ENCODE measurements at regions not wholly inside any gene's neighbourhood (a gene's known extent, or its start where the extent isn't known, plus 50 kb on each side); places are given as distances from the start of the nearest gene placed in this dataset.
"Not testable (repeated sequence)": the region's sequence is repeated elsewhere in the genome, so short reads cannot be mapped to it uniquely, and the experiment has no call there.

- H2BK5ac ChIP-seq (ENCODE audit: insufficient read length, low read length); H2BK20ac ChIP-seq (ENCODE audit: low read depth, low read length, poor library complexity, severe bottlenecking); H3K4me3 Mint-ChIP-seq; H3K14ac ChIP-seq (ENCODE audit: insufficient read depth, low read length); H3K4me2 ChIP-seq (ENCODE audit: insufficient read depth, insufficient read length, low read length); H2BK120ac ChIP-seq (ENCODE audit: low read depth, low read length, poor library complexity, severe bottlenecking); H2AFZ ChIP-seq (ENCODE audit: low read length); H3K27ac ChIP-seq (ENCODE audit: insufficient read length, low read depth, low read length); H4K5ac ChIP-seq (ENCODE audit: insufficient read length, low read depth, low read length); H3K27ac Mint-ChIP-seq; H3K9ac ChIP-seq (ENCODE audit: extremely low read depth, insufficient read length, low read length); H3K18ac ChIP-seq (ENCODE audit: insufficient read length, low read depth, low read length); DNase-seq; H3K4me1 ChIP-seq (ENCODE audit: insufficient read depth, low read length); H2BK15ac ChIP-seq (ENCODE audit: low read depth, low read length); H3K4ac ChIP-seq (ENCODE audit: low read depth, low read length); H3K79me2 ChIP-seq (ENCODE audit: insufficient read depth, low read length); H3T11ph ChIP-seq (ENCODE audit: low read length); H4K91ac ChIP-seq (ENCODE audit: insufficient read length, low read depth, low read length); H3K79me1 ChIP-seq (ENCODE audit: insufficient read depth, low read depth, low read length, poor library complexity, severe bottlenecking); H3K4me1 Mint-ChIP-seq; H3K23ac ChIP-seq (ENCODE audit: insufficient read length, low read depth, low read length); H3K23me2 ChIP-seq (ENCODE audit: insufficient read length, low read depth, low read length, poor library complexity, severe bottlenecking); H4K8ac ChIP-seq (replicated peaks; ENCODE audit: insufficient read length, low read depth, low read length); H4K20me1 ChIP-seq (ENCODE audit: control insufficient read depth, insufficient read depth, insufficient read length); H3K27me3 ChIP-seq (ENCODE audit: insufficient read depth, low read length); H2AK5ac ChIP-seq (ENCODE audit: insufficient read length, low read length); H2BK12ac ChIP-seq (ENCODE audit: insufficient read length, low read depth, low read length); H3K56ac ChIP-seq (ENCODE audit: insufficient read length, low read depth, low read length): not testable (repeated sequence)
- no CpG with 5 or more reads among the region's 19 CpGs for WGBS (ENCODE audit: extremely low coverage, insufficient read length, low lambda C conversion rate)
- Mint-ChIP-seq H3K36me3 (ENCODE audit: insufficient read depth in 1 of 3, low read depth in 3 of 3) (peaks cover 26 to 34% (median 28%) of the 10 kb centered on the region in 3 experiments), H3K27me3 (ENCODE audit: low read depth) (peaks cover 17% of the 10 kb centered on the region), H3K9me3 (peaks cover 41 to 44% of the 10 kb centered on the region in 2 experiments)
- H3K9me3 ChIP-seq (ENCODE audit: control insufficient read depth, low read depth, low read length) = peaks cover 29% of the 10 kb centered on the region
Observed at GRCh38 chr2:91422102-91422501, 2730.6 kb downstream of the RPIA start.

GRCh38 chr2:91427148-91427547 lies 2735.7 kb downstream of the RPIA start:
- H3K4me1 ChIP-seq (ENCODE audit: insufficient read depth, low read length); H3K4me3 Mint-ChIP-seq; H3T11ph ChIP-seq (ENCODE audit: low read length); H3K79me1 ChIP-seq (ENCODE audit: insufficient read depth, low read depth, low read length, poor library complexity, severe bottlenecking); H3K18ac ChIP-seq (ENCODE audit: insufficient read length, low read depth, low read length); H3K9ac ChIP-seq (ENCODE audit: extremely low read depth, insufficient read length, low read length); H2BK5ac ChIP-seq (ENCODE audit: insufficient read length, low read length); H3K79me2 ChIP-seq (ENCODE audit: insufficient read depth, low read length); H4K20me1 ChIP-seq (ENCODE audit: control insufficient read depth, insufficient read depth, insufficient read length); H3K14ac ChIP-seq (ENCODE audit: insufficient read depth, low read length); H3K4me2 ChIP-seq (ENCODE audit: insufficient read depth, insufficient read length, low read length); DNase-seq; H3K27ac Mint-ChIP-seq; H3K4me1 Mint-ChIP-seq; H4K91ac ChIP-seq (ENCODE audit: insufficient read length, low read depth, low read length); H3K56ac ChIP-seq (ENCODE audit: insufficient read length, low read depth, low read length); H3K27me3 ChIP-seq (ENCODE audit: insufficient read depth, low read length); H2BK15ac ChIP-seq (ENCODE audit: low read depth, low read length); H2BK20ac ChIP-seq (ENCODE audit: low read depth, low read length, poor library complexity, severe bottlenecking); H2BK120ac ChIP-seq (ENCODE audit: low read depth, low read length, poor library complexity, severe bottlenecking); H3K27ac ChIP-seq (ENCODE audit: insufficient read length, low read depth, low read length); H3K23ac ChIP-seq (ENCODE audit: insufficient read length, low read depth, low read length); H4K8ac ChIP-seq (replicated peaks; ENCODE audit: insufficient read length, low read depth, low read length); H3K23me2 ChIP-seq (ENCODE audit: insufficient read length, low read depth, low read length, poor library complexity, severe bottlenecking); H2BK12ac ChIP-seq (ENCODE audit: insufficient read length, low read depth, low read length); H4K5ac ChIP-seq (ENCODE audit: insufficient read length, low read depth, low read length); H2AK5ac ChIP-seq (ENCODE audit: insufficient read length, low read length); H3K4ac ChIP-seq (ENCODE audit: low read depth, low read length); H3K27me3 Mint-ChIP-seq (ENCODE audit: low read depth); H2AFZ ChIP-seq (ENCODE audit: low read length): not testable (repeated sequence)
- Mint-ChIP-seq H3K9me3 (peaks cover 33 to 38% of the 10 kb centered on the region in 2 experiments), H3K36me3 (ENCODE audit: insufficient read depth in 1 of 3, low read depth in 3 of 3) (peaks cover 11 to 21% (median 13%) of the 10 kb centered on the region in 3 experiments)
- WGBS (ENCODE audit: extremely low coverage, insufficient read length, low lambda C conversion rate) = no CpG with 5 or more reads among the region's 1 CpG
- peaks cover 12% of the 10 kb centered on the region for H3K9me3 ChIP-seq (ENCODE audit: control insufficient read depth, low read depth, low read length)
